ENCODE measurements at regions not wholly inside any gene's neighbourhood (a gene's known extent, or its start where the extent isn't known, plus 50 kb on each side); places are given as distances from the start of the nearest gene placed in this dataset.

- Histone ChIP-seq H3K79me2 (ENCODE audit: control insufficient read depth, insufficient read depth, low read length) (no peaks in the 10 kb centered on the region), H3K27me3 (replicated peaks in 1 of 4; ENCODE audit: control extremely low read depth in 1 of 4, control insufficient read depth in 3 of 4, insufficient read depth in 4 of 4, low read length in 3 of 4) (no peaks in the 10 kb centered on the region), H4K20me1 (ENCODE audit: control insufficient read depth, insufficient read depth, low read length, poor library complexity, severe bottlenecking) (no peaks in the 10 kb centered on the region), H3K36me3 (replicated peaks in 1 of 2; ENCODE audit: control extremely low read depth in 1 of 2, control insufficient read depth in 1 of 2, extremely low read depth in 1 of 2, insufficient read depth in 2 of 2, low read length in 1 of 2) (no peaks in the 10 kb centered on the region), H3K27ac (ENCODE audit: low read length in 2 of 2) (no peak overlapping the region), H3K9me3 (ENCODE audit: control extremely low read depth in 1 of 3, control insufficient read depth in 2 of 3, insufficient read depth in 1 of 3, low read length in 2 of 3) (peaks cover under 1 to 5% (median 1%) of the 10 kb centered on the region in 3 donors), H3K4me1 (ENCODE audit: control insufficient read depth in 2 of 2, insufficient read depth in 2 of 2, low read length in 2 of 2) (no peaks in the 10 kb centered on the region), H3K4me2 (replicated peaks; ENCODE audit: low read depth, low read length, poor library complexity, severe bottlenecking) (no peak overlapping the region), H3K9ac (ENCODE audit: low read length) (no peak overlapping the region), H2AFZ (ENCODE audit: insufficient read depth, low read depth, low read length, poor library complexity, severe bottlenecking) (no peak overlapping the region), H3K4me3 (ENCODE audit: control extremely low read depth in 1 of 5, extremely low read depth in 1 of 5, insufficient read depth in 1 of 5, low read depth in 2 of 5, low read length in 4 of 5) (no peak overlapping the region)
- Mint-ChIP-seq H3K9me3 (ENCODE audit: insufficient read depth) (peaks cover 7% of the 10 kb centered on the region), H3K4me1 (no peaks in the 10 kb centered on the region), H3K4me3 (no peak overlapping the region), H3K27ac (no peak overlapping the region), H3K27me3 (peaks cover 18% of the 10 kb centered on the region)
- CTCF ChIA-PET = no interaction called here
- intact Hi-C loops (cut with micrococcal nuclease) = no loop called here
- POLR2A ChIA-PET = no interaction called here
- ATAC-seq (ENCODE audit: low read depth) = no peak
- no peak for TF ChIP-seq EZH2 (IDR thresholded peaks at IDR 0.05; ENCODE audit: borderline replicate concordance, insufficient read depth, low read depth, low read length, poor library complexity, severe bottlenecking)
- no peak for TF ChIP-seq CTCF (IDR thresholded peaks at IDR 0.05)
- DNase-seq = no peak
Measured at GRCh38 chr5:68053202-68053601, 162.4 kb upstream of the PIK3R1 start.

GRCh38 chr5:68049053-68049713 is 166.4 kb upstream of the PIK3R1 start:
- intact Hi-C loops (cut with micrococcal nuclease) = loop anchor here (10.0 kb wide), 1 partner anchor 166 kb away; the partner anchor contains the start of gene PIK3R1
- DNase-seq (no peak), ATAC-seq (ENCODE audit: low read depth) (no peak)
- Histone ChIP-seq H3K9me3 (ENCODE audit: control extremely low read depth in 1 of 3, control insufficient read depth in 2 of 3, insufficient read depth in 1 of 3, low read length in 2 of 3) (peaks cover 5 to 9% (median 8%) of the 10 kb centered on the region in 3 donors), H2AFZ (ENCODE audit: insufficient read depth, low read depth, low read length, poor library complexity, severe bottlenecking) (no peak overlapping the region), H3K27me3 (replicated peaks in 1 of 4; ENCODE audit: control extremely low read depth in 1 of 4, control insufficient read depth in 3 of 4, insufficient read depth in 4 of 4, low read length in 3 of 4) (no peaks in the 10 kb centered on the region), H4K20me1 (ENCODE audit: control insufficient read depth, insufficient read depth, low read length, poor library complexity, severe bottlenecking) (no peaks in the 10 kb centered on the region), H3K79me2 (ENCODE audit: control insufficient read depth, insufficient read depth, low read length) (no peaks in the 10 kb centered on the region), H3K36me3 (replicated peaks in 1 of 2; ENCODE audit: control extremely low read depth in 1 of 2, control insufficient read depth in 1 of 2, extremely low read depth in 1 of 2, insufficient read depth in 2 of 2, low read length in 1 of 2) (no peaks in the 10 kb centered on the region), H3K27ac (ENCODE audit: low read length in 2 of 2) (no peak overlapping the region), H3K4me3 (ENCODE audit: control extremely low read depth in 1 of 5, extremely low read depth in 1 of 5, insufficient read depth in 1 of 5, low read depth in 2 of 5, low read length in 4 of 5) (no peak overlapping the region), H3K4me1 (ENCODE audit: control insufficient read depth in 2 of 2, insufficient read depth in 2 of 2, low read length in 2 of 2) (no peaks in the 10 kb centered on the region), H3K4me2 (replicated peaks; ENCODE audit: low read depth, low read length, poor library complexity, severe bottlenecking) (no peak overlapping the region), H3K9ac (ENCODE audit: low read length) (no peak overlapping the region)
- ChIA-PET CTCF (no interaction called here), POLR2A (no interaction called here)
- H3K9me3 Mint-ChIP-seq (ENCODE audit: insufficient read depth) = peaks cover 10% of the 10 kb centered on the region
- no peak overlapping the region for H3K4me3 Mint-ChIP-seq
- peaks cover 19% of the 10 kb centered on the region for H3K27me3 Mint-ChIP-seq
- H3K27ac Mint-ChIP-seq = no peak overlapping the region
- no CpG with 5 or more reads among the region's 8 CpGs for WGBS (ENCODE audit: insufficient coverage)
- TF ChIP-seq CTCF (IDR thresholded peaks at IDR 0.05) = no peak
- no peak for TF ChIP-seq EZH2 (IDR thresholded peaks at IDR 0.05; ENCODE audit: borderline replicate concordance, insufficient read depth, low read depth, low read length, poor library complexity, severe bottlenecking)
- no peaks in the 10 kb centered on the region for H3K4me1 Mint-ChIP-seq

Measured in B cell (primary cell).